HG03060 (cell line): ENCODE measurements at regions not wholly inside any gene's neighbourhood (a gene's known extent, or its start where the extent isn't known, plus 50 kb on each side); places are given as distances from the start of the nearest gene placed in this dataset.

Experiments used
- ATAC-seq: cut with Tn5 transposase; IDR thresholded peaks from one replicate; pipeline ENCODE4 v1.9.1; 2021; ENCODE audit warnings: low read depth, moderate number of reproducible peaks; ENCODE audit not compliant: unreplicated experiment

DNA sequence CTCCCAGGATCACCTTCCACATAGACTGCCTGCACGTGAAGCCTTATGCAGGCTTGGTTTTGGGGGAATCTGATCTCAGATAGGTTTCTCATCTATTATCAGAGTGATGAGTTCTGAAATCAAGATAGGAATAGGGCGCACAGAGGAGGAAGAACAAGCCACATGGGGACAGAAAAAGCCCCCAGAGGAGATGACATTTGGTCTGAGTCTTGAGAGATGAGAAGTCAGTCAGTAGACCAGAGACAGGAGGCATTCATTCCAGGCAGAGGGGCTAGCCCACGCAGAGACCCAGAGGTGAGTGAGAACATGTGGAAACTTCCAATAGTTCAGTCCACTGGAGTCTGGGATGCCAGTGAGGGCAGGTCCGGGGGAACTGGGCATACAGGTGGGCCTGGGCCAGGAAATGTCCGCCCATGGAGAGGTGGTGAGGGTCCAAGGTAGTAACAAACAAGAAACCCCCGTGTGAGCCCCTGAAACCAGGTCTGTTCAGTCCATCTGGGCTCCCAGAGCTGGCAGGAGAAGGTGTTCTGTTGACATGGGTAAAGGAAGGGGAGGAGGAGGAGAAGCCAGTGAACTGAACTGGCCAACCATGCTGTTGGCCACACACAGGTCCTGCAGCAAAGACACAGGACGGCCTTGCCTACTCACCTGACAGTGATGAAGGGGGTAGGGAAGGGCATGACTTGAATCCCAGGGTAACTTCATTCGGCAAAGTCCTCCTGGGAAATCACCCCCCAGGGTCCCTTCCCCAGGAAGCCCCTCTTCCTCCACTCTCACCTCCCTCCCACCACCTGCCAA is 69.3 kb upstream of the SMNDC1 start:
- no peak for ATAC-seq

DNA sequence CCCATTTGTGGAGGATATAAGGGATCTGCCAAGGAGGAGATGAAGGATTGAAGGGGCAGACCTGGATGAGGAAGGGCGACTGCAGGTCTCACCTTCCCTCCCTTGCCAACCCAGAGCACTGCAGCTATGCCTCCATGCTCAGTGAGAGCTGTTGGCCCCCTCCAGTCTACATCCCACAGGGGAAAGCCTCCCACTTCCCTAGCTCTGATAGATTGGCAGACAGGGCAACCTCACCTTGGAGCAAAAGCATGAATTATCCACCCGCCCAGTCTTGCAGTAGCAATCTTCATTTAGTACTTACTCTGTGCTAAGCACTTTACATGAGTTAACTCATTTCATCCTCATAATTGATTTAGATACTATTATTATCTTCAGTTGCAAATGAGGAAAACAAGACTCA is 70.4 kb upstream of the SMNDC1 start:
- ATAC-seq, result no peak

DNA sequence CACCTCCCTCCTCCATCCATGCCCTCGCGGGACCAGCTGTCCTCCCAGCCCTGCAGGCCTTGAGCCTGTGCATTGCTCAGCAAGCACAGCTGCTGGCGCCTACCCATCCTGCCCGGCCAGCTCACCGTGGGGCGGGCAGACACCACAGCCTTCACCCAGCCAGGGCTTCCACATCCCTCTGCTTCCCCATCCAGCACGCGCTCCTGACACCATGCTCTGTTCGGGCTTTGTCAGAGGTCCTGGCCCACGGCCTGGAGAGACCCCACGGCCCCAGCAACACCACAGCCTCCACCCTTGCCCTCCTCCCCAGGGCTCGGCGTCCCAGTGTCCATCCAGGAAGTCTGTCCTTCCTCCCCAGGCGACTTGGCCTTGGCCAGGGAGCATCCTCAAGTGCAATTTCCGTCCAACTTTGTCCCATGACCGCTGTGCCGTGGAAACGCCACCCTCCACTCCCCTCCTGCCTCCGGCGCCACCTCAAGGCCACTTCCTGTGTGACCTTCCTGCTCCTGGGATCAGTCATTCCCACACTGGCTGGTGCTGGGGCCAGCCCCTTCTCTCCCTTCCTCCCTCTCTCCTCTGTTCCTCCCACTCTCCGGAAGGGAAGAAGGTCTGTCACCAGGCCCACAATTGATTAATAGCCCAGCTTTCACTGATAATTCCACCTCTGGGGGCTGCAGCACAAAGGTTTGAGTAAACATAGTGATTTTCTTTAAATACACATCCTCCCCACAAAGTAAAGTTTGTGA is 71.5 kb upstream of the SMNDC1 start:
- ATAC-seq, result no peak

DNA sequence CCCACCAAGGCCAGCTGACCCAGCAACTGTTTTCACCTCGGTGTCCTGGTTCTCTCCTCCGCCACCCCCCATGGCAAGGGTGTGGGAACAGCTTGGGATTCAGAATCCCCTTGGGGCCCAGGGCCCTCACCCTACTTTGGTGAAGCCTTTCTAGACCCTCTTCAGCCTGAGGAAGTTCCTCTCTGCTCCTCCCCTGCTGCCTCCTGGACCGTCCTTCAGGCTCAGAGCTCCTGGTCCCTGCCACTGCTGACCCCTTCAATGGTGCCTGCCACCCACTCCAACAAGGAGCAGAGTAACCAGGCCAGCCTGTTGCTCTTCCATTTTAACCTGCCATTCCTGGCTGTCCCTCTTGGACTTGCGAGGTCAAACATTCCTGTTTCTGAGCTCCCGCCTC is 72.0 kb upstream of the SMNDC1 start:
- ATAC-seq, result no peak

DNA sequence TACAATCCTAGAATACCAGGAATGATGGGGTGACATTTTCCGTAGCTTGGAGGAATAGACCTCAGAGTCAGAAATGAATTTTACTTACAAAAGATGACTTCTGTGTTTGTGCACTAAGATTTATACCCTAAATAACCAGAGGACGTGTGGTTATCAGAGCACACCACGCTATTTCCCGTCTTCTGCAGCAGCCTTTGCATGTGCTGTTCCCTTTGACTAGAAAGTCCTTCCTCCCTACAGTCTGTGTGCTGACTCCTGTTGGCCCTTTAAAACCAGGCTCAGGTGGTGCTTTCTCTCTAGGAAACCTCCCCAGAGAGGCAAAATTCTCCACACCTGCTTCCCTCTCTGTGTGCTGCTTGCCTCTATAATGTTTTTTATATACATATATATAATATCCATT is 73.3 kb upstream of the SMNDC1 start:
- ATAC-seq, result no peak

DNA sequence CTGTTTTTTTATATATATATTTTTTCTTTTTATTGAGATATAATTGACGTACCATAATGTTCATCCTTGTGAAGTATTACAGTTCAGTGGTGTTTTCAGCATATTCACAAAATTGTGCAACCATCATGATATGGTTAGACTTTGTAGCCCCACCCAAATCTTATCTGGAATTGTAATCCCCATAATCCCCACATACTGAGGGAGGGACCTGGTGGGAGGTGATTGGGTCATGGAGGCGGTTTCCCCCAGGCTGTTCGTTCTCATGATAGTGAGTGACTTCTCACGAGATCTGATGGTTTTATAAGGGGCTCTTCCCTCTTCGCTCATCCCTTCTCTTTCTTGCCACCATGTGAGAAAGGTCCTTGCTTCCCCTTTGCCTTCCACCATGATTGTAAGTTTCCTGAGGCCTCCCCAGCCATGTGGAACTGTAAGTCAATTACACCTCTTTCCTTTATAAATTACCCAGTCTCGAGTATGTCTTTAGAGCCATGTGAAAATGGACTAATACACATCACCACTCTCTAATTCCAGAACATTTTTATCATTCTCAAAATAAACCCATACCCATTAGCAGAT is 73.9 kb upstream of the SMNDC1 start:
- no peak for ATAC-seq

DNA sequence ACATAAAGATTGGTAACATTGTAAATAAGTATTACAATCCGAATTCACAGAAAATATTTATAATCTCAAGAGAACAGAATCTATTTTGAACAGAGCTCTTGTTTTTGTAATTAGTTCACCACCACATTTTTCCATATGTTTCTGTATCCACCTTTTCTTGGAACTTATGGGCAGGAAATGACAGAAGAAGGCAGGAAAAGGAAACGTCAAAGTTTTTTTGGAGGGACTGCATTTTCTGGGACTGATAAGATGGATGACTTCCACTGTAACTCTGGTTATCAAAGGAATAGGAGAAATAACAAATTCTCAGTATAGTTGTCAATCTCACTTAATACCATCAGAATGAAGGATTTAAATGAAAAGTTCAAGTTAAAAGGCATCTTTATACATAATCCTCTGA is 75.1 kb upstream of the SMNDC1 start:
- no peak for ATAC-seq

DNA sequence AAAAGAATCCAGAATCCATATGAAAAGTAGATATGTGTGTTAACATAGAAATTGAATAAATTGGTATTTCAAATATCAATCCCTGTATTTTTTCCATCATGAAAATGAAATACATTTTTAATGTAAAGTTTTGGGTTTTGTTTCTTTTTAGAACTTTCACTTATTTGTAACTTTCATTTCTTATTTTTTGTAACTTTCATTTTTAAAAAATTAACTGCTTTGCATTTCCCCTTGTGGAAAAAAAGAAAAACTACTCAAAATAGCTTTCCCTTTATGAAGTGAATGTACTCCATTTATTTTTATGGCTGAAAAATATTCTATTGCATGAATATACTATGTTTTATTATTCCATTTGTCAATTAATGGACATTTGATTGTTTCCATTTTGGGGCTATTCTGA is 75.6 kb upstream of the SMNDC1 start:
- no peak for ATAC-seq

DNA sequence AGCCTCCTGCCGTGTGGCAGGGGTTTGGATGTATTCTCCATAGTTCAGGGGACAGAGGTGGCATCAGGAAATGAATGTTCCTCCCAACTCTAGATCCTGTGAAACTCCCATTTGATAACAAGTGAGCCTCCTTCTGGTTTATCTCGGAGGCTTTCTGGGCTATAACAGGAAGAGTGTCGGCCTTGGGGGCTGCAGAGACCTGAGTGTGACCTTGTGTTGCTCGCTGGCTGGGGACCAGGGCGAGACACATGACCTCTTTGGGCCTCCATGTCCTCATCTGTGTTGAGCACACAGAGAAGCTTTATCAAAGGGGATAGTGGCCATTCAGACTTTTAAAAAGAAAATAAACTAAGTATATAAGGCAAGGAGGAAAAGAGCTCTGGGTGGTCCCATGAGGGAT is 78.0 kb upstream of the SMNDC1 start:
- no peak for ATAC-seq

DNA sequence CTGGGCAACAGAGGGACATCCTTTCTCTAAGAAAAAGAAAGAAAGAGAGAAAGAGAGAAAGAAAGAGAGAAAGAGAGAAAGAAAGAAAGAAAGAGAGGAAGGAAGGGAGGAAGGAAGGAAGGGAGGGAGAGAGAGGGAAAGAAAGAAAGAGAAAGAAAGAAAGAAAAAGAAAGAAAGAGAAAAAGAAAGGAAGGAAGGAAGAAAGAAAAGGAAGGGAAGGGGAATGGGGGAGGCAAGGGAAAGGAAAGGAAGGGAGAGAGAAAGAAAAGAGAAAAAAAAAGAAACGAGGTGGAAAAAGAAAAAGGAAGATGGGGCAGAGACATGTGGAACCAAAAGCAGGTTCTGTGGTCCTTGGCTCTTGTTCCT is 82.9 kb upstream of the SMNDC1 start:
- no peak for ATAC-seq

DNA sequence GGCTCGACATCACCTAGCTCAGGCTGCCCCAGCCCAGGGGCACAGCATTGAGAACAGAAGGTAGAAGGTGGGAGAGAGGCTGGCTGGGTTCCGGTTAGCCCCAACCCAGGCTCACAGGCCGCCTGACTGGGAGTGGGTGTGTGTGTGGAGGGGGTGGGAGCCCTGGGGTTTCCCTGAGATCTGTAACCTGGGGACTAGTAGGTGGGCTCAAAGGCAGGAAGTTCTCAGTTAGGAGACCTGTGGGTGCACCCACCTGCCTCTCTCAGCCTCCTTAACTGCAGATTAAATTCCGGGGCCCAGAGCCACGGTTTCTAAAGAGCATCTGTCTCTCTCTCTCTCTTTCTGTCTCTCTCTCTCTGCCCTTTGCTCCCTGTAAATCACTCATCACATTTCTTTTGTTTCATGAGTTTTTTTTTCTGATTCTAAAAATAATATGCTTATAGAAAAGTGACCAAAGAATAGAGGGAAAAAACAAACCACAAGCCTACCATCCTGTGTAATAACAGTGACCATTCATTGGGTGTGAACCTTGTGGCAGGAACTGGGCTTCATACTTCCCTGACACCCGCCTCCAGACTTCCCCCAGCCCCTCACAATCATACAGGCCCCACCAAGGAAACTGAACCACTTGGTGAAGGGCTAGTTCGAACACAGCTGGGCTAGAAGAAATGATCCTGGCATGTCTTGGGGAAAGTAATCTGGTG is 83.4 kb upstream of the SMNDC1 start:
- peak; percentile 80 for ATAC-seq

DNA sequence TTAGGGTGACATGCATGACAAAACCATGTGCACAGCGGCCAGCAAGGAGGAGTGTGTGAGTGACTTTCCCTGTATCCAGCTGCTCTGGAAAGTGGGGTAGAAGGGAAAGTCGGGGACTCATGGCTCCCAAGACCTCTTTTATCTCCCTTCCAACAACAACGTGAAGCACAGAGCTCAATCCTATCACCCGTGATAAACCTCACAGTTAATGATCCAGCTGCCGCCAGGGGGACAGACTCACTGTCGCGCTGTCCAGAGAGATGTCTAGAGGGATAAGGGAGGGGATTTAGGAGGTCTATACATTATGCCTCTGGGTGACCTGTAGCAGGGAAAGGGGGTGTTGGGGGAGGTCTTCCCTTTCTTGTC is 84.0 kb upstream of the SMNDC1 start:
- no peak for ATAC-seq

DNA sequence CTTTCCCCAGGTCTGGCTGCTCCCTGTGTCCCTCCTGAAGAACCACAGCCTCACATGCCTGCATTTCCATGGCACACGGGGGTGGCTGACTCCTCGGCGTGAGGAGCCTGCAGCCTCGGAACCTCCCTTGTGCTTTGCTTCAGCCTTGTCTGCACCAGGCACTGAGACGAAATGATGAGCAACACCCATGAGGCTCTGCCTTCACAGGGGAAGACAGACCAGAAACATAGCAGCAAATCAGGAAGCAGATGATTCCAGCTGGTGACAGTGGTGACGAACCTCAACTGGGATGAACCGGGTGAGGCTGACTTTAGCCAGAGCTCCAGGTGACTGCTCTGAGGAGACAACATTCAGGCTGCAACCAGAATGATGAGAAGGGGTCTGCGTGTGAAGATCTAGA is 84.5 kb upstream of the SMNDC1 start:
- no peak for ATAC-seq

DNA sequence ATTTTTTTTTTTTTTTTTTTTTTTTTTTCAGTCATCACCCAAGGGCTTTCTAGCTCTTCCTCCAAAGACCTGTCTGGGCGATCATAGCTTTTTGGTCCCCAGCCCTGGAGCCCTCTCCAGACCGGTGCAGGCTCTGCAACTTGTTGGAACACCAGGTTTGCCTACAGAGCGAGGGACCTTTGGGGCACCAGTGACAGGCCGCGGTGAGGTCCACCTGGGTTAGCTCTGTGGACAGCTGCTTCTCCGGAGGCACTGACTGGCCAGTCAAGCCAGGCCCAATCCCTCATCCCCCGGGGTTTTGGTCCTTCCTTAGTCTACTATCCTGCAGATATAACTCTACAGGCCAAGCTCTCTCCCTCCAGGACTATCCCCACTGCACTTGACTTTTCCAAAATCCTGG is 86.8 kb upstream of the SMNDC1 start:
- no peak for ATAC-seq

DNA sequence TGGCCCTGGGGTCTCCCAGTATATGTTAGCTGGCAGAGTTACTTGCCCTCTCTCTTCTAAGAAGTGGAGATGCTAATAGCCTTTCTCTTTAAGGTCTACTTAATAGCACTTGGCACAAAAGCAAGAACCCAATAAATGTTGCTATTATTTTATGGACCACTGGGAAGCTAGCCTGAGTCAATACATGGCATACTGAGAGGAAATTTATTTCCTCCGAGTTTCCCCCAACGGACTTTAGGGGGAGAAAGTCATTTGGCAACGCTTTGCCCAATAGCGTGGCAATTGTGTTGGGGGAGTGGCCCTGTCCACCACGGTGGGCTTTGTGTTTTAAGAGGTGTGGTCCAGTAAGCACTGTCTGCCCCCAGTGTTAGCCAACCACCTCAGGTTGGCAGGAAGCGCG is 87.4 kb upstream of the SMNDC1 start:
- ATAC-seq, result no peak

DNA sequence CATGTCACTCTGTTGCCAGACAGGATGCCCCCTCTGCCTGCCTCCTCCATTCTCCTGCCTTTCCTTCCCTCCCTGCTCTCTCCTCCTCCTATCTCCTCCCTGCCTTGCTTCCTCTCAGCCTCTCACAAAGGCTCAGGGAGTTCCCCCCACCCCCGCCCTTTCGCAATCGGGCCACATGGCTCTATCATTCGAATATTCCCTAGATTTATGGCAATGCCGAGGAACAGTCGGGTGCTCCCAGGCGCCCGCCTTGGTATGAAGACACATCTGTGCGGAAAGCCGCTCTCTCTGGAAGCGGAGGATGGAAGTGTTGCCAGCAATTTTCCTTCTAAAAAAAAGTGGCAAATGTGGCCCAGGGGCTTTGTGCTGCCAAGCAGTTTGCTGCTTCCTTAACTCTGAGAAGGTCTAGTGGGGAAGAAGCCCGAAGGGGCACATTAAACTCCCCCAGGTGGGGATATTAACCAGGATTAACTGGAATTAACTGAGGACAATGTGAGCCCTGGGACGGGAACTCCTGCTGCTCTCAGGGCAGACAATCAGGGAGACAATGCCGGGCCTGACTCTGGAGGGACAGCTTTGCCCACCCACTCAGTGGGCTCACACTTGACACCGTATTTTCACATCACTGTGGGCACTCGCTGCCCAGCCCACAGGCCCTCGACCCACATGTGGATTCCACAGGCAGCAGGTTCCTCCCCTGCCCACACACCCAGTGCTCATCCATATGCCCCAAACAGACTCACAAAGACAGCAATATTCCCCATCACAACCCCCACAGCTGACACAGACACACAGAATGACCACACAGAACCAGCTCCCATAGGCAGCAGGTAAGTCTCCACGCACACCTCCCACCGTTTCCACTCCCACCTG is 88.4 kb upstream of the SMNDC1 start:
- no peak for ATAC-seq

DNA sequence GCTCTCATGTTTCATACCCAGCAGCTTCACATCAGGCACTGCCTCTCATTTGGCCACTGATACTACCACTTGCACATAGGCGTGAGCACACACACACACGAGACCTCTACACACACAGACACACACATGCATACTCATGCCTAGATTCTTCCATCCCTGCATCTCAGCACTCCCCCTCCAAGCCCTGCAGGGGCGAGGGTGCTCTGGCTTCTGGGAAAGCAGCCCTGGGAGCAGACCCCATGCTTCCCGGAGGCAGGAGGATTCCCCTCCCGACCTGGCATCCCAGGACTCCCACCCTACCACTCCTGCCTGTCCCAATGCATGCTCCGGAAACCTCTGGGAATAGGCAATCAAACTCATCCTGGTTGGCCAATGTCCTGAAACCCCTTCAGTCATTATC is 89.1 kb upstream of the SMNDC1 start:
- no peak for ATAC-seq

DNA sequence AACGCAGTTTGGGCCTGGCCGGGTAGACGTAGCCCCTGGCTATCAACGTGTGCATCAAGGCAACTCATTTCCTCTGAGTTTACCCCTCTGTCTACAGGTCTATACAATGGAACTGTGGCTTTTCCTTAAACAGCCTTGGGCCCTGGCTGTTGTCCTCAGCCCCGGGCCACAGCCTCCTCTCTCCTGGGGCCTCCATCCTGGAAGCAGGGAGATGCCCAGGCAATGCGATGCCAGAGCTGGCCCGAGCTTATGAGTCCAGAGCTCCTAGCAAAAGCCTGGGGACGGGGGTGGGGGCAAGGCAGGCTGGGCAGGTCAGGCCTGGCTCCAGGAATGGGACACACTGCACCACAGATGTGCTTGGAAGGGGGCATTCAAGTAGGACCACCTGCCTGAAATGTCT is 89.6 kb upstream of the SMNDC1 start:
- ATAC-seq, result no peak

DNA sequence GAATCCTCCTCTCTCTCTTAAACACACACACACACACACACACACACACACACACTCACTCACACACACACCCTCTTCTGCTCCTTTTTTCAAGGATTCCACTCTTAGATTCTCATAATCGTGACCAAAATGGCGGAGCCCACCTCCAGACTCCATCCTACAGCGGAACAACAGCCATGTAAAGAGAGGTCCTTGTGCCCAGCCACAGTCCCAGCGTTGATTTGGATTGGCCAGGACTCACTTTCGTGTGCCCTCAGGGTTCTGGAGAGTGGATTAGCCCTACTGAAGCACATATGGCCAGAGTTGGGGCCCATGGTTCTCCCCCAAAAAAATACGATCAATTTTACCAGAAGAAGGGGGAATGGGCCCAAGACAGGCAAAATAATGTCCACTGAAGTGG is 90.2 kb upstream of the SMNDC1 start:
- no peak for ATAC-seq
